H1 (cell line): ENCODE measurements at regions not wholly inside any gene's neighbourhood (a gene's known extent, or its start where the extent isn't known, plus 50 kb on each side); places are given as distances from the start of the nearest gene placed in this dataset.

ENCODE experiments used
- CEBPB ChIP-seq: IDR thresholded peaks from 2 replicates; pipeline ENCODE4 v1.6.1; 2012; ENCODE audit warnings: low read depth, low read length
- CTCF ChIP-seq, 3 experiments: IDR thresholded peaks; 1 replicate in 2 of 3; 2 replicates in 1 of 3; pipeline versions ENCODE4 v1.5.1 to v1.6.1; 2011; ENCODE audit warnings: low read length in 3 of 3, mild to moderate bottlenecking in 3 of 3, inconsistent platforms in 2 of 3, low read depth in 1 of 3, moderate library complexity in 1 of 3; ENCODE audit not compliant: insufficient read depth in 1 of 3; ENCODE audit errors: control extremely low read depth in 1 of 3
- EP300 ChIP-seq, 2 experiments: IDR thresholded peaks; 1 replicate in 1 of 2; 2 replicates in 1 of 2; pipeline ENCODE4 v1.6.1; 2011 to 2012; ENCODE audit warnings: low read depth in 2 of 2, low read length in 2 of 2, mild to moderate bottlenecking in 2 of 2, borderline replicate concordance in 1 of 2, inconsistent platforms in 1 of 2, moderate library complexity in 1 of 2
- HDAC2 ChIP-seq, 2 experiments: fragments of 300-600 bp in 1 of 2; sonication (generic) in 1 of 2; IDR thresholded peaks; 2 replicates each; pipeline ENCODE4 v1.6.1; 2011 to 2012; ENCODE audit warnings: low read depth in 2 of 2, low read length in 2 of 2, mild to moderate bottlenecking in 2 of 2, moderate library complexity in 2 of 2, borderline replicate concordance in 1 of 2, inconsistent platforms in 1 of 2
- POLR2A ChIP-seq, 2 experiments: IDR thresholded peaks; 1 replicate in 1 of 2; 2 replicates in 1 of 2; pipeline ENCODE4 v1.6.1; 2011; ENCODE audit warnings: low read depth in 2 of 2, low read length in 2 of 2, mild to moderate bottlenecking in 2 of 2; ENCODE audit errors: control extremely low read depth in 1 of 2
- RFX5 ChIP-seq: IDR thresholded peaks from 2 replicates; pipeline ENCODE4 v1.6.1; 2011; ENCODE audit warnings: low read depth, low read length, improper control_type of control experiment, borderline replicate concordance
- TAF1 ChIP-seq: IDR thresholded peaks from 2 replicates; pipeline ENCODE4 v1.6.1; 2011; ENCODE audit warnings: mild to moderate bottlenecking, low read depth, low read length
- TCF12 ChIP-seq: IDR thresholded peaks from 2 replicates; pipeline ENCODE4 v1.6.1; 2011; ENCODE audit warnings: low read depth, mild to moderate bottlenecking, low read length
- ZNF274 ChIP-seq: IDR thresholded peaks from 2 replicates; pipeline ENCODE4 v1.7.0; 2012; ENCODE audit warnings: low read length, borderline replicate concordance; ENCODE audit errors: extremely low read depth
- TF ChIP-seq, protein P1 (sequence below): IDR thresholded peaks from 2 replicates; pipeline ENCODE4 v1.6.1; 2012; ENCODE audit warnings: inconsistent platforms

DNA sequence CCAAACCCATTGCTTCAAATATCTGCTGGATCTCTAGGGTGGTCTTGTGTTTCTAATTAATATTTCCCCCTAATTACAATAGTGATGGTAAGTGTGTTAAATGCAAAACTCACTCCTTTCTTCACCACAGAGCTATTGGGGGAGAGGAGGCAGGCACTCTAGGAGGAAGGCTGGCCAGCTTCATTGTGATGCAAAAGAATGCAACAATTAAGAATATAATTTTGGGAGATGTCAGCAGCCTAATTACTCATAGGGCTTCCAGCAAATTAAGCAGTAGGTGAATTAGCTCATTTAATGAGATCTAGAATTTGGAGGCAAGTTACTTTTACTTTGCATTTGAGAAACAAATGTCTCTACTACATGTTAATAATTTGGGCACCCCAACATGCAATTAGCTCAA is 560.4 kb upstream of the DAB1 start:
- TF ChIP-seq TCF12 (no peak), CTCF (IDR thresholded peaks at IDR 0.05; ENCODE audit: control extremely low read depth in 1 of 3, insufficient read depth in 1 of 3, low read depth in 1 of 3, low read length in 3 of 3) (no peak), POLR2A (IDR thresholded peaks at IDR 0.05; ENCODE audit: control extremely low read depth in 1 of 2, low read depth in 2 of 2, low read length in 2 of 2) (no peak), TAF1 (no peak), ZNF274 (no peak), RFX5 (no peak), HDAC2 (IDR thresholded peaks at IDR 0.05; ENCODE audit: borderline replicate concordance in 1 of 2, low read depth in 2 of 2, low read length in 2 of 2) (no peak), EP300 (IDR thresholded peaks at IDR 0.05; ENCODE audit: borderline replicate concordance in 1 of 2, low read depth in 2 of 2, low read length in 2 of 2) (no peak), CEBPB (no peak)
- TF ChIP-seq, protein P1, sequence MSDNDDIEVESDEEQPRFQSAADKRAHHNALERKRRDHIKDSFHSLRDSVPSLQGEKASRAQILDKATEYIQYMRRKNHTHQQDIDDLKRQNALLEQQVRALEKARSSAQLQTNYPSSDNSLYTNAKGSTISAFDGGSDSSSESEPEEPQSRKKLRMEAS, result no peak
